Tibial nerve (tissue), 4 donors: ENCODE measurements at regions not wholly inside any gene's neighbourhood (a gene's known extent, or its start where the extent isn't known, plus 50 kb on each side); places are given as distances from the start of the nearest gene placed in this dataset.
"Not testable (repeated sequence)": the region's sequence is repeated elsewhere in the genome, so short reads cannot be mapped to it uniquely, and the experiment has no call there.

Source experiments
- DNase-seq, 2 donors: peaks; one replicate each; pipeline ENCODE4 v3.0.0-alpha.2; 2019; ENCODE audit warnings: low spot score in 2 of 2
- H3K27ac ChIP-seq, 4 donors: fragments of 200-600 bp; sonication (generic) in 3 of 4; one replicate each; pipeline ENCODE4 v1.5.1; 2017 to 2019; ENCODE audit warnings: mild to moderate bottlenecking in 1 of 4
- H3K27me3 ChIP-seq, 2 donors: fragments of 200-600 bp; sonication (generic) in 1 of 2; one replicate each; pipeline versions ENCODE4 v1.5.1 to v1.6.0; 2017 to 2019
- H3K36me3 ChIP-seq, 3 donors: fragments of 200-600 bp; sonication (generic); one replicate each; pipeline ENCODE4 v1.5.1; 2018 to 2019
- H3K4me1 ChIP-seq, 4 donors: fragments of 200-600 bp; sonication (generic) in 3 of 4; one replicate each; pipeline ENCODE4 v1.5.1; 2017 to 2019
- H3K4me3 ChIP-seq, 4 donors: fragments of 200-600 bp; sonication (generic) in 3 of 4; one replicate each; pipeline ENCODE4 v1.5.1; 2017 to 2019; ENCODE audit warnings: mild to moderate bottlenecking in 1 of 4, moderate library complexity in 1 of 4
- H3K9me3 ChIP-seq, 4 donors: fragments of 200-600 bp; sonication (generic) in 3 of 4; one replicate each; pipeline ENCODE4 v1.5.1; 2017 to 2019
- CTCF ChIP-seq, 5 experiments: fragments of 200-600 bp in 3 of 5; fragments of 450-650 bp in 2 of 5; sonication (generic) in 3 of 5; IDR thresholded peaks; one replicate each; pipeline ENCODE4 v1.5.1; 2016 to 2019; ENCODE audit warnings: antibody characterized with exemption in 5 of 5, mild to moderate bottlenecking in 3 of 5, moderate library complexity in 2 of 5
- EP300 ChIP-seq, 2 donors: sonication (generic); formaldehyde crosslinking; IDR thresholded peaks; one replicate each; pipeline ENCODE4 v1.6.1; 2017; ENCODE audit warnings: antibody characterized with exemption in 2 of 2, mild to moderate bottlenecking in 1 of 2
- POLR2A ChIP-seq, 2 donors: fragments of 450-650 bp; IDR thresholded peaks; one replicate each; pipeline ENCODE4 v1.6.1; 2017; ENCODE audit warnings: antibody characterized with exemption in 2 of 2, mild to moderate bottlenecking in 2 of 2, moderate library complexity in 2 of 2
- WGBS, 2 donors: methylation state at CpG; one replicate each; pipeline ENCODE4 v1.1.5; 2018; 5-methylcytosine and 5-hydroxymethylcytosine counted together

GRCh38 chr4:75135068-75135825 lies 202.3 kb downstream of the PARM1 start:
- no peaks in the 10 kb centered on the region for H3K4me1 ChIP-seq
- 71 to 82% methylated on average over 5 of the region's 5 CpGs for WGBS, 2 donors
- H3K27ac ChIP-seq, result no peak overlapping the region
- TF ChIP-seq POLR2A (IDR thresholded peaks at IDR 0.05) (no peak), EP300 (IDR thresholded peaks at IDR 0.05) (no peak), CTCF (IDR thresholded peaks at IDR 0.05) (no peak)
- H3K4me3 ChIP-seq, result no peak overlapping the region
- H3K36me3 ChIP-seq, result no peaks in the 10 kb centered on the region
- H3K27me3 ChIP-seq, result no peaks in the 10 kb centered on the region
- DNase-seq, result no peak
- no peaks in the 10 kb centered on the region for H3K9me3 ChIP-seq

GRCh38 chr4:75126870-75127269 lies 194.0 kb downstream of the PARM1 start:
- H3K4me3 ChIP-seq, H3K36me3 ChIP-seq, H3K9me3 ChIP-seq, DNase-seq, H3K4me1 ChIP-seq, H3K27me3 ChIP-seq, H3K27ac ChIP-seq: not testable (repeated sequence)
- 77 to 94% methylated on average over 12 to 17 of the region's 21 CpGs for WGBS, 2 donors

- Histone ChIP-seq H3K4me3 (no peak overlapping the region), H3K27me3 (no peaks in the 10 kb centered on the region), H3K36me3 (no peaks in the 10 kb centered on the region), H3K4me1 (no peaks in the 10 kb centered on the region), H3K9me3 (no peaks in the 10 kb centered on the region), H3K27ac (no peak overlapping the region)
- DNase-seq, result no peak
- TF ChIP-seq POLR2A (IDR thresholded peaks at IDR 0.05) (no peak), EP300 (IDR thresholded peaks at IDR 0.05) (no peak), CTCF (IDR thresholded peaks at IDR 0.05) (no peak)
Measured at GRCh38 chr4:75126058-75126457, 193.1 kb downstream of the PARM1 start.

- Histone ChIP-seq H3K4me3 (no peak overlapping the region), H3K4me1 (no peaks in the 10 kb centered on the region), H3K27me3 (no peaks in the 10 kb centered on the region), H3K9me3 (peaks cover 0 to 27% (median 0%) of the 10 kb centered on the region in 4 donors), H3K36me3 (no peaks in the 10 kb centered on the region), H3K27ac (no peak overlapping the region)
- TF ChIP-seq CTCF (IDR thresholded peaks at IDR 0.05) (no peak), POLR2A (IDR thresholded peaks at IDR 0.05) (no peak), EP300 (IDR thresholded peaks at IDR 0.05) (no peak)
- DNase-seq, result no peak
Measured at GRCh38 chr4:75122424-75123014, 189.6 kb downstream of the PARM1 start.

GRCh38 chr4:75118739-75119138 lies 185.8 kb downstream of the PARM1 start:
- DNase-seq, result no peak
- no peak overlapping the region for H3K4me3 ChIP-seq
- 89% methylated on average over 4 of the region's 4 CpGs for WGBS, 2 donors
- H3K9me3 ChIP-seq, result peaks cover 0 to 36% (median 2%) of the 10 kb centered on the region in 4 donors
- no peak overlapping the region for H3K27ac ChIP-seq
- H3K27me3 ChIP-seq, result no peaks in the 10 kb centered on the region
- no peak for TF ChIP-seq POLR2A (IDR thresholded peaks at IDR 0.05)
- no peak for TF ChIP-seq CTCF (IDR thresholded peaks at IDR 0.05)
- TF ChIP-seq EP300 (IDR thresholded peaks at IDR 0.05), result no peak
- no peaks in the 10 kb centered on the region for H3K36me3 ChIP-seq
- no peaks in the 10 kb centered on the region for H3K4me1 ChIP-seq
